H9 (cell line): ENCODE measurements at regions not wholly inside any gene's neighbourhood (a gene's known extent, or its start where the extent isn't known, plus 50 kb on each side); places are given as distances from the start of the nearest gene placed in this dataset.
A peak's percentile ranks its signal among the peaks of the same experiment; 100 is the strongest.

Experiments
- DNase-seq: peaks from one replicate; pipeline ENCODE4 v3.0.0-alpha.2; 2017
- H2AFZ ChIP-seq: one replicate; pipeline ENCODE4 v1.6.1; 2013; ENCODE audit warnings: mild to moderate bottlenecking, low read length, control low read depth, moderate library complexity
- H2AK5ac ChIP-seq: 2 replicates; pipeline ENCODE4 v1.6.1; 2013; ENCODE audit warnings: low read length, control low read depth, mixed read lengths; ENCODE audit not compliant: insufficient read length
- H2BK120ac ChIP-seq: one replicate; pipeline ENCODE4 v1.6.1; 2013; ENCODE audit warnings: low read depth, mild to moderate bottlenecking, low read length, control low read depth, inconsistent platforms; ENCODE audit not compliant: poor library complexity, severe bottlenecking
- H2BK12ac ChIP-seq: 2 replicates; pipeline ENCODE4 v1.6.1; 2013; ENCODE audit warnings: low read length, control low read depth, mixed read lengths, low read depth; ENCODE audit not compliant: insufficient read length
- H2BK15ac ChIP-seq: 2 replicates; pipeline ENCODE4 v1.6.1; 2013; ENCODE audit warnings: low read depth, low read length, control low read depth
- H2BK20ac ChIP-seq: one replicate; pipeline ENCODE4 v1.6.1; 2013; ENCODE audit warnings: low read depth, mild to moderate bottlenecking, low read length, control low read depth, inconsistent platforms; ENCODE audit not compliant: poor library complexity, severe bottlenecking
- H2BK5ac ChIP-seq: 2 replicates; pipeline ENCODE4 v1.6.1; 2013; ENCODE audit warnings: low read length, control low read depth, mixed read lengths; ENCODE audit not compliant: insufficient read length
- H3K14ac ChIP-seq: 2 replicates; pipeline ENCODE4 v1.6.1; 2013; ENCODE audit warnings: low read length, control low read depth; ENCODE audit not compliant: insufficient read depth
- H3K18ac ChIP-seq: 2 replicates; pipeline ENCODE4 v1.6.1; 2013; ENCODE audit warnings: low read depth, mild to moderate bottlenecking, mixed read lengths, low read length, control low read depth; ENCODE audit not compliant: insufficient read length
- H3K23ac ChIP-seq: 2 replicates; pipeline ENCODE4 v1.6.1; 2013; ENCODE audit warnings: low read length, control low read depth, mixed read lengths, low read depth; ENCODE audit not compliant: insufficient read length
- H3K23me2 ChIP-seq: 2 replicates; pipeline ENCODE4 v1.6.1; 2013; ENCODE audit warnings: low read depth, mild to moderate bottlenecking, mixed read lengths, low read length, control low read depth; ENCODE audit not compliant: insufficient read length, poor library complexity, severe bottlenecking
- H3K27ac ChIP-seq: 2 replicates; pipeline ENCODE4 v1.5.1; 2013; ENCODE audit warnings: low read length, control low read depth, mixed read lengths, low read depth; ENCODE audit not compliant: insufficient read length
- H3K27me3 ChIP-seq: 2 replicates; pipeline ENCODE4 v1.6.1; 2013; ENCODE audit warnings: low read length, control low read depth, inconsistent platforms; ENCODE audit not compliant: insufficient read depth
- H3K4ac ChIP-seq: 2 replicates; pipeline ENCODE4 v1.6.1; 2013; ENCODE audit warnings: low read depth, mild to moderate bottlenecking, control low read depth, inconsistent platforms, low read length, moderate library complexity
- H3K4me1 ChIP-seq: 2 replicates; pipeline ENCODE4 v1.6.1; 2013; ENCODE audit warnings: low read length, control low read depth, inconsistent platforms; ENCODE audit not compliant: insufficient read depth
- H3K4me2 ChIP-seq: 2 replicates; pipeline ENCODE4 v1.6.1; 2013; ENCODE audit warnings: low read length, control low read depth, mixed read lengths; ENCODE audit not compliant: insufficient read length, insufficient read depth
- H3K56ac ChIP-seq: 2 replicates; pipeline ENCODE4 v1.6.1; 2013; ENCODE audit warnings: low read depth, mild to moderate bottlenecking, mixed read lengths, low read length, control low read depth; ENCODE audit not compliant: insufficient read length
- H3K79me1 ChIP-seq: 2 replicates; pipeline ENCODE4 v1.6.1; 2013; ENCODE audit warnings: low read depth, mild to moderate bottlenecking, moderate library complexity, low read length, control low read depth, inconsistent platforms; ENCODE audit not compliant: insufficient read depth, poor library complexity, severe bottlenecking
- H3K79me2 ChIP-seq: 2 replicates; pipeline ENCODE4 v1.6.1; 2013; ENCODE audit warnings: low read length, control low read depth, inconsistent platforms; ENCODE audit not compliant: insufficient read depth
- H3K9ac ChIP-seq: 2 replicates; pipeline ENCODE4 v1.6.1; 2013; ENCODE audit warnings: low read length, control low read depth, mixed read lengths; ENCODE audit not compliant: insufficient read length; ENCODE audit errors: extremely low read depth
- H3K9me3 ChIP-seq: one replicate; pipeline ENCODE4 v1.6.1; 2013; ENCODE audit warnings: low read depth, low read length, inconsistent platforms; ENCODE audit not compliant: control insufficient read depth
- H3T11ph ChIP-seq: one replicate; pipeline ENCODE4 v1.6.1; 2013; ENCODE audit warnings: mild to moderate bottlenecking, low read length, control low read depth, inconsistent platforms
- H4K20me1 ChIP-seq: one replicate; pipeline ENCODE4 v1.6.1; 2013; ENCODE audit not compliant: control insufficient read depth, insufficient read length, insufficient read depth
- H4K5ac ChIP-seq: 2 replicates; pipeline ENCODE4 v1.6.1; 2013; ENCODE audit warnings: low read depth, mild to moderate bottlenecking, mixed read lengths, low read length, control low read depth; ENCODE audit not compliant: insufficient read length
- H4K8ac ChIP-seq: replicated peaks from 2 replicates; pipeline ENCODE4 v1.6.1; 2013; ENCODE audit warnings: low read length, control low read depth, mixed read lengths, low read depth; ENCODE audit not compliant: insufficient read length
- H4K91ac ChIP-seq: 2 replicates; pipeline ENCODE4 v1.6.1; 2013; ENCODE audit warnings: low read depth, mild to moderate bottlenecking, moderate library complexity, mixed read lengths, low read length, control low read depth; ENCODE audit not compliant: insufficient read length
- H3K27ac Mint-ChIP-seq, 3 experiments: 2 replicates in 2 of 3; 3 replicates in 1 of 3; pipeline ENCODE4 v1.8.0; 2020 to 2021; ENCODE audit warnings: mixed read lengths in 3 of 3, mild to moderate bottlenecking in 1 of 3, moderate library complexity in 1 of 3
- H3K27me3 Mint-ChIP-seq: 2 replicates; pipeline ENCODE4 v1.8.0; 2021; ENCODE audit warnings: low read depth, mild to moderate bottlenecking, moderate library complexity, mixed read lengths
- H3K36me3 Mint-ChIP-seq, 3 experiments: 2 replicates in 2 of 3; 3 replicates in 1 of 3; pipeline ENCODE4 v1.8.0; 2020 to 2021; ENCODE audit warnings: low read depth in 3 of 3, mixed read lengths in 3 of 3; ENCODE audit not compliant: insufficient read depth in 1 of 3
- H3K4me1 Mint-ChIP-seq, 2 experiments: 2 replicates each; pipeline ENCODE4 v1.8.0; 2020; ENCODE audit warnings: mixed read lengths in 2 of 2
- H3K4me3 Mint-ChIP-seq, 2 experiments: 2 replicates in 1 of 2; 3 replicates in 1 of 2; pipeline ENCODE4 v1.8.0; 2020 to 2021; ENCODE audit warnings: mild to moderate bottlenecking in 2 of 2, mixed read lengths in 2 of 2, moderate library complexity in 1 of 2
- H3K9me3 Mint-ChIP-seq, 2 experiments: 2 replicates in 1 of 2; 3 replicates in 1 of 2; pipeline ENCODE4 v1.8.0; 2020; ENCODE audit warnings: mild to moderate bottlenecking in 2 of 2, mixed read lengths in 2 of 2, moderate library complexity in 1 of 2
- CTCF ChIP-seq: fragments of 200-600 bp; sonication (generic); conservative IDR thresholded peaks from 3 replicates; pipeline ENCODE4 v1.8.0; 2021; ENCODE audit warnings: antibody characterized with exemption, mild to moderate bottlenecking
- WGBS: extraction: QIAGEN DNeasy Blood & Tissue Kit; methylation state at CpG from one replicate; pipeline ENCODE4 v1.1.7; 2013; ENCODE audit warnings: missing lambda C conversion rate, low lambda C conversion rate, mixed read lengths; ENCODE audit not compliant: insufficient read length; ENCODE audit errors: extremely low coverage; 5-methylcytosine and 5-hydroxymethylcytosine counted together

GRCh38 chr18:43515481-43515880 lies 238.2 kb upstream of the SYT4 start:
- Histone ChIP-seq H3K27ac (no peak overlapping the region), H3K4ac (no peak overlapping the region), H3T11ph (no peak overlapping the region), H4K5ac (no peak overlapping the region), H3K56ac (no peak overlapping the region), H3K9me3 (peaks cover 22% of the 10 kb centered on the region), H4K8ac (no peak overlapping the region), H2AFZ (no peak overlapping the region), H3K18ac (no peak overlapping the region), H3K23ac (no peak overlapping the region), H3K9ac (no peak overlapping the region), H3K79me2 (no peaks in the 10 kb centered on the region), H3K23me2 (no peaks in the 10 kb centered on the region), H2AK5ac (no peak overlapping the region), H2BK5ac (no peak overlapping the region), H3K14ac (no peak overlapping the region), H3K79me1 (no peaks in the 10 kb centered on the region), H4K91ac (no peak overlapping the region), H4K20me1 (no peaks in the 10 kb centered on the region), H2BK20ac (no peak overlapping the region), H3K4me2 (no peak overlapping the region), H2BK15ac (no peak overlapping the region), H3K27me3 (no peaks in the 10 kb centered on the region), H3K4me1 (no peaks in the 10 kb centered on the region), H2BK120ac (no peak overlapping the region), H2BK12ac (no peak overlapping the region)
- Mint-ChIP-seq H3K9me3 (peaks cover 17 to 38% of the 10 kb centered on the region in 2 experiments), H3K27me3 (no peaks in the 10 kb centered on the region), H3K4me3 (no peak overlapping the region), H3K4me1 (no peaks in the 10 kb centered on the region), H3K36me3 (peaks cover 5 to 16% (median 14%) of the 10 kb centered on the region in 3 experiments; a peak in 6 of 7 replicates), H3K27ac (no peak overlapping the region)
- no peak for DNase-seq
- peak; percentile 31; the same call in 1 of the 3 replicates for TF ChIP-seq CTCF
- no CpG with 5 or more reads among the region's 2 CpGs for WGBS
